ENCODE measurements at regions not wholly inside any gene's neighbourhood (a gene's known extent, or its start where the extent isn't known, plus 50 kb on each side); places are given as distances from the start of the nearest gene placed in this dataset.

GRCh38 chr20:43284486-43284885 is 94.8 kb upstream of the PTPRT start:
- CTCF ChIA-PET = no interaction called here
- H3K4me3 Mint-ChIP-seq = no peak overlapping the region
- peaks cover 11% of the 10 kb centered on the region for H3K27me3 Mint-ChIP-seq
- no peaks in the 10 kb centered on the region for H3K9me3 Mint-ChIP-seq
- DNase-seq (no peak), ATAC-seq (no peak)
- no peak for TF ChIP-seq CTCF (IDR thresholded peaks at IDR 0.05)
- no peak overlapping the region for H3K27ac Mint-ChIP-seq
- POLR2A ChIA-PET = no interaction called here
- H3K36me3 Mint-ChIP-seq (ENCODE audit: low read depth) = no peaks in the 10 kb centered on the region
- H3K4me1 Mint-ChIP-seq (ENCODE audit: low read depth) = peaks cover 2% of the 10 kb centered on the region
- intact Hi-C loops (cut with micrococcal nuclease) = no loop called here

GRCh38 chr20:43283126-43283525 is 93.4 kb upstream of the PTPRT start:
- no peak overlapping the region for H3K27ac Mint-ChIP-seq
- DNase-seq (no peak), ATAC-seq (no peak)
- H3K4me3 Mint-ChIP-seq = no peak overlapping the region
- ChIA-PET POLR2A (no interaction called here), CTCF (no interaction called here)
- H3K4me1 Mint-ChIP-seq (ENCODE audit: low read depth) = peaks cover 2% of the 10 kb centered on the region
- no peaks in the 10 kb centered on the region for H3K36me3 Mint-ChIP-seq (ENCODE audit: low read depth)
- TF ChIP-seq CTCF (IDR thresholded peaks at IDR 0.05) = no peak
- H3K27me3 Mint-ChIP-seq = peaks cover 11% of the 10 kb centered on the region
- H3K9me3 Mint-ChIP-seq = no peaks in the 10 kb centered on the region
- intact Hi-C loops (cut with micrococcal nuclease) = no loop called here

GRCh38 chr20:43271980-43272379 is 82.3 kb upstream of the PTPRT start:
- H3K9me3 Mint-ChIP-seq = no peaks in the 10 kb centered on the region
- H3K4me3 Mint-ChIP-seq = no peak overlapping the region
- TF ChIP-seq CTCF (IDR thresholded peaks at IDR 0.05) = no peak
- ChIA-PET POLR2A (no interaction called here), CTCF (no interaction called here)
- intact Hi-C loops (cut with micrococcal nuclease) = no loop called here
- H3K27me3 Mint-ChIP-seq = peaks cover 12% of the 10 kb centered on the region
- H3K36me3 Mint-ChIP-seq (ENCODE audit: low read depth) = no peaks in the 10 kb centered on the region
- H3K4me1 Mint-ChIP-seq (ENCODE audit: low read depth) = no peaks in the 10 kb centered on the region
- no peak for ATAC-seq
- no peak for DNase-seq
- no peak overlapping the region for H3K27ac Mint-ChIP-seq

GRCh38 chr20:43265449-43265848 is 75.7 kb upstream of the PTPRT start:
- no peaks in the 10 kb centered on the region for H3K4me1 Mint-ChIP-seq (ENCODE audit: low read depth)
- no peaks in the 10 kb centered on the region for H3K9me3 Mint-ChIP-seq
- no peak for TF ChIP-seq CTCF (IDR thresholded peaks at IDR 0.05)
- DNase-seq (no peak), ATAC-seq (no peak)
- ChIA-PET CTCF (no interaction called here), POLR2A (no interaction called here)
- no peaks in the 10 kb centered on the region for H3K36me3 Mint-ChIP-seq (ENCODE audit: low read depth)
- H3K27me3 Mint-ChIP-seq = no peaks in the 10 kb centered on the region
- H3K27ac Mint-ChIP-seq = no peak overlapping the region
- H3K4me3 Mint-ChIP-seq = no peak overlapping the region
- intact Hi-C loops (cut with micrococcal nuclease) = no loop called here

GRCh38 chr20:43263226-43263625 is 73.5 kb upstream of the PTPRT start:
- H3K4me1 Mint-ChIP-seq (ENCODE audit: low read depth) = no peaks in the 10 kb centered on the region
- H3K4me3 Mint-ChIP-seq = no peak overlapping the region
- CTCF ChIA-PET = no interaction called here

More at GRCh38 chr20:43263226-43263625, 73.5 kb upstream of the PTPRT start:
- intact Hi-C loops (cut with micrococcal nuclease) = no loop called here
- H3K9me3 Mint-ChIP-seq = no peaks in the 10 kb centered on the region
- DNase-seq (no peak), ATAC-seq (no peak)
- no peak overlapping the region for H3K27ac Mint-ChIP-seq
- TF ChIP-seq CTCF (IDR thresholded peaks at IDR 0.05) = no peak
- H3K36me3 Mint-ChIP-seq (ENCODE audit: low read depth) = no peaks in the 10 kb centered on the region
- H3K27me3 Mint-ChIP-seq = no peaks in the 10 kb centered on the region
- POLR2A ChIA-PET = no interaction called here

Data from activated CD8-positive, alpha-beta T cell treated with anti-CD3 and anti-CD28 coated beads for 36 hours (primary cell).